DMS53 treated with DMSO at 0.1 percent for 48 hours (cell line): ENCODE measurements at regions not wholly inside any gene's neighbourhood (a gene's known extent, or its start where the extent isn't known, plus 50 kb on each side); places are given as distances from the start of the nearest gene placed in this dataset.
"Not testable (repeated sequence)": the region's sequence is repeated elsewhere in the genome, so short reads cannot be mapped to it uniquely, and the experiment has no call there.

ENCODE experiments used
- DNase-seq: peaks from one replicate; lab custom pipeline; 2025; ENCODE audit not compliant: unreplicated experiment; lab: John Stamatoyannopoulos, UW

GRCh38 chr14:46596236-46596635, 55.3 kb downstream of the RPL10L start:
- DNase-seq, result no peak

GRCh38 chr14:46582826-46583225, 68.8 kb downstream of the RPL10L start:
- no peak for DNase-seq

- DNase-seq, result peak; percentile 34
These were observed 70.4 kb downstream of the RPL10L start for GRCh38 chr14:46581036-46581671.

- DNase-seq, result no peak
These were observed 76.6 kb downstream of the RPL10L start for GRCh38 chr14:46574978-46575375.

- no peak for DNase-seq
These were observed 77.2 kb downstream of the RPL10L start for GRCh38 chr14:46574221-46574977.

- no peak for DNase-seq
These were observed 78.1 kb downstream of the RPL10L start for GRCh38 chr14:46573498-46573897.

- peak; percentile 27 for DNase-seq
These were observed 79.6 kb downstream of the RPL10L start for GRCh38 chr14:46571970-46572369.

GRCh38 chr14:46568161-46568560, 83.4 kb downstream of the RPL10L start:
- not testable (repeated sequence) for DNase-seq

GRCh38 chr14:46550836-46551235, 100.7 kb downstream of the RPL10L start:
- DNase-seq, result no peak

- no peak for DNase-seq
These were observed 110.6 kb downstream of the RPL10L start for GRCh38 chr14:46540986-46541385.

- no peak for DNase-seq
These were observed 132.5 kb downstream of the RPL10L start for GRCh38 chr14:46519121-46519520.

GRCh38 chr14:46508752-46509151, 142.8 kb downstream of the RPL10L start:
- DNase-seq, result not testable (repeated sequence)

GRCh38 chr14:46499521-46499920, 152.1 kb downstream of the RPL10L start:
- no peak for DNase-seq

GRCh38 chr14:46496409-46496808, 155.2 kb downstream of the RPL10L start:
- DNase-seq, result no peak

GRCh38 chr14:46490238-46490685, 161.3 kb downstream of the RPL10L start:
- DNase-seq, result peak; percentile 37

GRCh38 chr14:46488374-46488773, 163.2 kb downstream of the RPL10L start:
- DNase-seq, result no peak

- no peak for DNase-seq
These were observed 163.8 kb downstream of the RPL10L start for GRCh38 chr14:46487582-46488350.

- DNase-seq, result no peak
These were observed 169.4 kb downstream of the RPL10L start for GRCh38 chr14:46482200-46482599.

- no peak for DNase-seq
These were observed 170.8 kb downstream of the RPL10L start for GRCh38 chr14:46480817-46481216.

GRCh38 chr14:46472261-46472660, 179.3 kb downstream of the RPL10L start:
- no peak for DNase-seq

GRCh38 chr14:46464341-46464740, 187.2 kb downstream of the RPL10L start:
- no peak for DNase-seq

GRCh38 chr14:46451800-46452199, 199.8 kb downstream of the RPL10L start:
- DNase-seq, result no peak
